ENCODE measurements at regions not wholly inside any gene's neighbourhood (a gene's known extent, or its start where the extent isn't known, plus 50 kb on each side); places are given as distances from the start of the nearest gene placed in this dataset.

- no peak for DNase-seq (ENCODE audit: low spot score)
Measured at GRCh38 chr3:193754719-193755118, 161.7 kb downstream of the OPA1 start.

GRCh38 chr3:193756536-193756935 is 163.5 kb downstream of the OPA1 start:
- DNase-seq (ENCODE audit: low spot score) = no peak

GRCh38 chr3:193757457-193757856 is 164.4 kb downstream of the OPA1 start:
- DNase-seq (ENCODE audit: low spot score) = no peak

GRCh38 chr3:193761969-193762368 is 169.0 kb downstream of the OPA1 start:
- no peak for DNase-seq (ENCODE audit: low spot score)

GRCh38 chr3:193762657-193763056 is 169.6 kb downstream of the OPA1 start:
- no peak for DNase-seq (ENCODE audit: low spot score)

- no peak for DNase-seq (ENCODE audit: low spot score)
Measured at GRCh38 chr3:193764959-193765358, 172.0 kb downstream of the OPA1 start.

GRCh38 chr3:193767353-193768069 is 174.5 kb downstream of the OPA1 start:
- no peak for DNase-seq (ENCODE audit: low spot score)

GRCh38 chr3:193768070-193768394 is 175.0 kb downstream of the OPA1 start:
- no peak for DNase-seq (ENCODE audit: low spot score)

GRCh38 chr3:193769437-193769836 is 176.4 kb downstream of the OPA1 start:
- no peak for DNase-seq (ENCODE audit: low spot score)

- DNase-seq (ENCODE audit: low spot score) = no peak
Measured at GRCh38 chr3:193771011-193771652, 178.1 kb downstream of the OPA1 start.

GRCh38 chr3:193771653-193772421 is 178.8 kb downstream of the OPA1 start:
- no peak for DNase-seq (ENCODE audit: low spot score)

- no peak for DNase-seq (ENCODE audit: low spot score)
Measured at GRCh38 chr3:193772422-193772763, 179.4 kb downstream of the OPA1 start.

GRCh38 chr3:193773266-193774220 is 180.5 kb downstream of the OPA1 start:
- no peak for DNase-seq (ENCODE audit: low spot score)

GRCh38 chr3:193774272-193774915 is 181.4 kb downstream of the OPA1 start:
- DNase-seq (ENCODE audit: low spot score) = no peak

GRCh38 chr3:193774916-193775285 is 181.9 kb downstream of the OPA1 start:
- no peak for DNase-seq (ENCODE audit: low spot score)

GRCh38 chr3:193775421-193776077 is 182.5 kb downstream of the OPA1 start:
- DNase-seq (ENCODE audit: low spot score) = no peak

GRCh38 chr3:193776626-193777358 is 183.8 kb downstream of the OPA1 start:
- no peak for DNase-seq (ENCODE audit: low spot score)

GRCh38 chr3:193777524-193777923 is 184.5 kb downstream of the OPA1 start:
- DNase-seq (ENCODE audit: low spot score) = no peak

- DNase-seq (ENCODE audit: low spot score) = no peak
Measured at GRCh38 chr3:193778676-193779075, 185.7 kb downstream of the OPA1 start.

GRCh38 chr3:193779933-193780332 is 186.9 kb downstream of the OPA1 start:
- DNase-seq (ENCODE audit: low spot score) = no peak
